Upper lobe of left lung (tissue), 4 donors: ENCODE measurements at regions not wholly inside any gene's neighbourhood (a gene's known extent, or its start where the extent isn't known, plus 50 kb on each side); places are given as distances from the start of the nearest gene placed in this dataset.

Experiments
- POLR2A ChIP-seq, 4 donors: fragments of 450-650 bp; IDR thresholded peaks; one replicate each; pipeline ENCODE4 v1.5.1; 2016 to 2017; ENCODE audit warnings: antibody characterized with exemption in 4 of 4, mild to moderate bottlenecking in 2 of 4
- TF ChIP-seq, protein P1 (sequence below), 6 experiments: fragments of 450-650 bp in 4 of 6; fragments of 200-600 bp in 2 of 6; sonication (generic) in 2 of 6; IDR thresholded peaks; one replicate each; pipeline ENCODE4 v1.5.1; 2016 to 2019; ENCODE audit warnings: antibody characterized with exemption in 6 of 6

DNA sequence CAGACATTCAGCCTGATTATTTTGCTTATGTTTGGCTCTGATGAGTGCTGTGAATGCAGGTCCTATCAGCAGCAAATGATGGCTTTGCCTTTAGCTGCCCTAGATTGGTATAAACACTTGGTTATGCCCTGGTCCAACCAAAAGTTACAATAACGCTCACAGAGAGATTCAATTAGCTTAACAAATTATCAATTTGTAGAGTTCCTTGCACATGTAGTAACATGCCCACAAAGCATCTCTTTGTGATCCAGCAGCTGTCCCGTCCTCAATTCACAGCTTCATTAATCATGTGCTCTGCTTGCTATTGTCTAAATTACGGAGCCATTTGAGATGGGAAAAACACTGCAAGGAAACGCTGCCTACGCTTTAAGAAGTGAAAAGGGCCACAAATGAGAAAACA is 457.9 kb downstream of the HDGFL1 start:
- TF ChIP-seq, protein P1, sequence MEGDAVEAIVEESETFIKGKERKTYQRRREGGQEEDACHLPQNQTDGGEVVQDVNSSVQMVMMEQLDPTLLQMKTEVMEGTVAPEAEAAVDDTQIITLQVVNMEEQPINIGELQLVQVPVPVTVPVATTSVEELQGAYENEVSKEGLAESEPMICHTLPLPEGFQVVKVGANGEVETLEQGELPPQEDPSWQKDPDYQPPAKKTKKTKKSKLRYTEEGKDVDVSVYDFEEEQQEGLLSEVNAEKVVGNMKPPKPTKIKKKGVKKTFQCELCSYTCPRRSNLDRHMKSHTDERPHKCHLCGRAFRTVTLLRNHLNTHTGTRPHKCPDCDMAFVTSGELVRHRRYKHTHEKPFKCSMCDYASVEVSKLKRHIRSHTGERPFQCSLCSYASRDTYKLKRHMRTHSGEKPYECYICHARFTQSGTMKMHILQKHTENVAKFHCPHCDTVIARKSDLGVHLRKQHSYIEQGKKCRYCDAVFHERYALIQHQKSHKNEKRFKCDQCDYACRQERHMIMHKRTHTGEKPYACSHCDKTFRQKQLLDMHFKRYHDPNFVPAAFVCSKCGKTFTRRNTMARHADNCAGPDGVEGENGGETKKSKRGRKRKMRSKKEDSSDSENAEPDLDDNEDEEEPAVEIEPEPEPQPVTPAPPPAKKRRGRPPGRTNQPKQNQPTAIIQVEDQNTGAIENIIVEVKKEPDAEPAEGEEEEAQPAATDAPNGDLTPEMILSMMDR (IDR thresholded peaks at IDR 0.05) = no peak
- no peak for TF ChIP-seq POLR2A (IDR thresholded peaks at IDR 0.05)
